HCT116 (cell line): ENCODE measurements at regions not wholly inside any gene's neighbourhood (a gene's known extent, or its start where the extent isn't known, plus 50 kb on each side); places are given as distances from the start of the nearest gene placed in this dataset.

Experiments
- ATAC-seq: fragments of 200-7000 bp; cut with Tn5 transposase; 2 replicates; pipeline ENCODE4 v1.9.1; 2020; ENCODE audit warnings: mild to moderate bottlenecking, moderate library complexity
- BruUV-seq: library from RNA; stranded (reverse); fragments of 400-500 nt; replicated peaks from 2 replicates; lab custom pipeline; 2021; lab: Mats Ljungman, UMichigan
- CTCF ChIA-PET: fragments of 300-600 bp; sonication (Branson Sonifier 250); formaldehyde crosslinking; loops from one replicate; lab custom pipeline; 2021; ENCODE audit warnings: antibody characterized with exemption; lab: Charles Lee
- POLR2A ChIA-PET: fragments of 300-600, 350-600 bp; sonication (Branson Sonifier 250); formaldehyde crosslinking; loops from one replicate; lab custom pipeline; 2021; ENCODE audit warnings: antibody characterized with exemption; lab: Charles Lee
- RAD21 ChIA-PET, 2 experiments: fragments of 300-600 bp; sonication (Branson Sonifier 250); formaldehyde crosslinking; loops; one replicate each; lab custom pipeline; 2023; ENCODE audit warnings: low total read pairs in 2 of 2; ENCODE audit not compliant: uncharacterized antibody in 2 of 2, unreplicated experiment in 2 of 2, low non-redundant PET in 1 of 2; lab: Charles Lee
- DNase-seq: peaks from one replicate; pipeline ENCODE4 v3.0.0-alpha.2; 2010; ENCODE audit warnings: low read depth, low spot score
- H2AFZ ChIP-seq: fragments of 200-600 bp; shearing (Covaris generic), sonication (generic); 2 replicates; pipeline ENCODE4 v1.6.1; 2017; ENCODE audit warnings: low read depth, mixed run types, mixed read lengths, antibody characterized with exemption, low read length; ENCODE audit not compliant: poor library complexity, severe bottlenecking
- H3K27ac ChIP-seq: 2 replicates; pipeline ENCODE4 v1.5.1; 2012; ENCODE audit warnings: low read depth, low read length
- H3K27me3 ChIP-seq: fragments of 200-600 bp; sonication (generic); 2 replicates; pipeline ENCODE4 v1.6.1; 2016; ENCODE audit warnings: mixed run types, low read length, mixed read lengths; ENCODE audit not compliant: insufficient read depth
- H3K36me3 ChIP-seq, 2 experiments: fragments of 200-500 bp in 1 of 2; fragments of 200-600 bp in 1 of 2; sonication (Bioruptor generic) in 1 of 2; sonication (generic) in 1 of 2; 2 replicates each; pipeline versions ENCODE4 v1.5.1 to v1.6.1; 2014 to 2016; ENCODE audit warnings: low read length in 2 of 2, inconsistent platforms in 1 of 2, mixed read lengths in 1 of 2, mixed run types in 1 of 2; ENCODE audit not compliant: insufficient read depth in 2 of 2, control insufficient read depth in 1 of 2
- H3K4me1 ChIP-seq, 2 experiments: fragments of 200-600 bp in 1 of 2; sonication (generic) in 1 of 2; 2 replicates each; pipeline versions ENCODE4 v1.5.1 to v1.6.1; 2012 to 2017; ENCODE audit warnings: low read length in 2 of 2, inconsistent platforms in 1 of 2, mild to moderate bottlenecking in 1 of 2, mixed read lengths in 1 of 2, mixed run types in 1 of 2, moderate library complexity in 1 of 2; ENCODE audit not compliant: insufficient read depth in 2 of 2, control insufficient read depth in 1 of 2
- H3K4me2 ChIP-seq: fragments of 200-600 bp; sonication (generic); 2 replicates; pipeline ENCODE4 v1.6.1; 2017; ENCODE audit warnings: mixed run types, low read length, mixed read lengths
- H3K4me3 ChIP-seq, 2 experiments: fragments of 200-600 bp in 1 of 2; sonication (generic) in 1 of 2; replicated peaks in 1 of 2; 2 replicates each; pipeline ENCODE4 v1.5.1; 2011 to 2016; ENCODE audit warnings: low read length in 2 of 2, control low read depth in 1 of 2, low read depth in 1 of 2, mild to moderate bottlenecking in 1 of 2, mixed read lengths in 1 of 2, mixed run types in 1 of 2
- H3K79me2 ChIP-seq: fragments of 200-600 bp; sonication (generic); 2 replicates; pipeline ENCODE4 v1.6.1; 2017; ENCODE audit warnings: mild to moderate bottlenecking, mixed run types, low read length, moderate library complexity, mixed read lengths; ENCODE audit not compliant: insufficient read depth
- H3K9ac ChIP-seq: fragments of 200-600 bp; sonication (generic); 2 replicates; pipeline ENCODE4 v1.6.1; 2016; ENCODE audit warnings: low read length, mixed read lengths
- H3K9me2 ChIP-seq: fragments of 200-600 bp; sonication (generic), shearing (Covaris generic); 2 replicates; pipeline ENCODE4 v1.6.1; 2017; ENCODE audit warnings: mixed run types, mild to moderate bottlenecking, moderate library complexity; ENCODE audit not compliant: insufficient read depth
- H3K9me3 ChIP-seq, 2 experiments: fragments of 200-500 bp in 1 of 2; fragments of 200-600 bp in 1 of 2; sonication (Bioruptor generic) in 1 of 2; sonication (generic) in 1 of 2; 2 replicates each; pipeline ENCODE4 v1.6.1; 2014 to 2017; ENCODE audit warnings: low read length in 2 of 2, mixed read lengths in 2 of 2, inconsistent platforms in 1 of 2, low read depth in 1 of 2, mild to moderate bottlenecking in 1 of 2, mixed run types in 1 of 2, moderate library complexity in 1 of 2; ENCODE audit not compliant: control insufficient read depth in 1 of 2, insufficient read depth in 1 of 2
- H4K20me1 ChIP-seq: fragments of 200-600 bp; sonication (generic), shearing (Covaris generic); 2 replicates; pipeline ENCODE4 v1.6.1; 2017; ENCODE audit warnings: mixed run types, mild to moderate bottlenecking, moderate library complexity; ENCODE audit not compliant: insufficient read depth
- ATF3 ChIP-seq: IDR thresholded peaks from 2 replicates; pipeline ENCODE4 v1.6.1; 2012
- CEBPB ChIP-seq: IDR thresholded peaks from 2 replicates; pipeline ENCODE4 v1.6.1; 2012; ENCODE audit warnings: low read depth
- EGR1 ChIP-seq: IDR thresholded peaks from 2 replicates; pipeline ENCODE4 v1.6.1; 2012; ENCODE audit warnings: low read depth
- EZH2 ChIP-seq: fragments of 200-600 bp; sonication (generic); IDR thresholded peaks from 2 replicates; pipeline ENCODE4 v1.6.1; 2017; ENCODE audit warnings: antibody characterized with exemption, mixed run types
- EZH2phosphoT487 ChIP-seq: fragments of 200-600 bp; IDR thresholded peaks from 2 replicates; pipeline ENCODE4 v1.6.1; 2018; ENCODE audit warnings: antibody characterized with exemption, borderline replicate concordance
- FOSL1 ChIP-seq: IDR thresholded peaks from 2 replicates; pipeline ENCODE4 v1.6.1; 2012; ENCODE audit warnings: low read depth
- MAX ChIP-seq: IDR thresholded peaks from 2 replicates; pipeline ENCODE4 v1.6.1; 2012
- RAD21 ChIP-seq: IDR thresholded peaks from 2 replicates; pipeline ENCODE4 v1.6.1; 2012; ENCODE audit warnings: low read depth, mild to moderate bottlenecking
- SRF ChIP-seq: IDR thresholded peaks from 2 replicates; pipeline ENCODE4 v1.6.1; 2012; ENCODE audit warnings: low read depth
- TCF7L2 ChIP-seq: IDR thresholded peaks from 2 replicates; pipeline ENCODE4 v1.7.0; 2011; ENCODE audit warnings: borderline replicate concordance, inconsistent platforms; ENCODE audit not compliant: insufficient read depth, insufficient read length; ENCODE audit errors: extremely low read depth
- YY1 ChIP-seq: IDR thresholded peaks from 2 replicates; pipeline ENCODE4 v1.6.1; 2011; ENCODE audit warnings: low read length, low read depth, moderate library complexity, mild to moderate bottlenecking; ENCODE audit not compliant: insufficient replicate concordance; ENCODE audit errors: extremely low read depth
- ZNF274 ChIP-seq: fragments of 200-500 bp; sonication (Bioruptor generic); IDR thresholded peaks from 2 replicates; pipeline ENCODE4 v1.6.1; 2014; ENCODE audit warnings: mild to moderate bottlenecking, low read depth, low read length, inconsistent platforms
- intact Hi-C: fragments of 100-400 bp; cut with micrococcal nuclease; formaldehyde crosslinking; loops from 2 replicates; pipeline ENCODE4 v1.10.0; 2022

- H3K4me2 ChIP-seq: peak overlapping the region; percentile 90
- intact Hi-C loops: no loop called here
- H3K9me2 ChIP-seq: no peaks in the 10 kb centered on the region
- H3K9me3 ChIP-seq: no peaks in the 10 kb centered on the region
- ChIA-PET POLR2A (no interaction called here), CTCF (interaction anchor here (1.5 kb wide), 1 partner anchor 111 kb away, joined by 4 read pairs; no protein-coding TSS in a partner anchor), RAD21 (no interaction called here)
- H4K20me1 ChIP-seq: no peaks in the 10 kb centered on the region
- no peak for DNase-seq
- no TSS peak for BruUV-seq
- H3K27ac ChIP-seq: no peak overlapping the region
- ATAC-seq: no peak
- TF ChIP-seq EZH2 (no peak), EGR1 (no peak), SRF (no peak), FOSL1 (no peak), RAD21 (no peak), ZNF274 (no peak), MAX (no peak)
- no peaks in the 10 kb centered on the region for H3K36me3 ChIP-seq
- no peak overlapping the region for H2AFZ ChIP-seq
- H3K79me2 ChIP-seq: no peaks in the 10 kb centered on the region
- peaks cover 10 to 29% of the 10 kb centered on the region in 2 experiments for H3K4me1 ChIP-seq
- H3K27me3 ChIP-seq: no peaks in the 10 kb centered on the region
- H3K9ac ChIP-seq: peak overlapping the region; percentile 11
- H3K4me3 ChIP-seq: peak overlapping the region in 1 of 2 experiments; percentile 56; a peak in 3 of 4 replicates
Measured at GRCh38 chr2:120441744-120442471, 96.0 kb downstream of the INHBB start.

DNA sequence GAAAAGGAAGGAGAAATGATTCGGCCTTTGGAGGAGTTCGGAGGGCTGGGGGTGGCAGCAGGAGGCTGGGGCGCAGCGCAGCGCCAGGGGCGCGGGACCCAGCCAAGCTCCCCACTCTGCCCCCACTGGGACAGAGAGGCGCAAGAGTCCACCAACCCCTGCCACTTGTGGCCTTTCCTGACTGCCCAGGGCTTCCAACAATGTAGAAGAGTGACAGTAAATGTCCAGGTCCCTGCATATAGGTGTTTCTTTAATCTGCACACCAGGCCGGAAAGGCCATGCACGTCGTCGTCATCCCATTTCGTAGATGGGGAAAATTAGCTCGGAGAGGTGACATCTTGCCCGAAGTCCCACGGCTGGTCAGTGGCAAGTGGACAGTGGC, 96.6 kb downstream of the INHBB start:
- ChIA-PET RAD21 (no interaction called here), POLR2A (no interaction called here), CTCF (interaction anchor here (1.5 kb wide), 1 partner anchor 111 kb away, joined by 4 read pairs; no protein-coding TSS in a partner anchor)
- no peaks in the 10 kb centered on the region for H4K20me1 ChIP-seq
- no peaks in the 10 kb centered on the region for H3K27me3 ChIP-seq
- no peaks in the 10 kb centered on the region for H3K9me2 ChIP-seq
- H3K9ac ChIP-seq: peak overlapping the region; percentile 41
- BruUV-seq: TSS peak; percentile 81
- intact Hi-C loops: no loop called here
- DNase-seq (no peak), ATAC-seq (peak; percentile 23)
- no peaks in the 10 kb centered on the region for H3K36me3 ChIP-seq
- H3K27ac ChIP-seq: peak overlapping the region; percentile 43; the same call in 1 of the 2 replicates
- peaks cover 10 to 26% of the 10 kb centered on the region in 2 experiments for H3K4me1 ChIP-seq
- peak overlapping the region; percentile 90 for H3K4me2 ChIP-seq
- peak overlapping the region; percentile 82 for H2AFZ ChIP-seq
- TF ChIP-seq EZH2: no peak
- TF ChIP-seq FOSL1: no peak
- no peak for TF ChIP-seq EZH2phosphoT487
- TF ChIP-seq ZNF274: no peak
- TF ChIP-seq SRF: no peak
- TF ChIP-seq TCF7L2: no peak
- TF ChIP-seq CEBPB: no peak
- TF ChIP-seq YY1: no peak
- no peak for TF ChIP-seq ATF3
- no peak for TF ChIP-seq EGR1
- peak overlapping the region; percentile 23 to 56 for H3K4me3 ChIP-seq
- no peaks in the 10 kb centered on the region for H3K9me3 ChIP-seq
- H3K79me2 ChIP-seq: no peaks in the 10 kb centered on the region
